ENCODE measurements at regions not wholly inside any gene's neighbourhood (a gene's known extent, or its start where the extent isn't known, plus 50 kb on each side); places are given as distances from the start of the nearest gene placed in this dataset.

DNA sequence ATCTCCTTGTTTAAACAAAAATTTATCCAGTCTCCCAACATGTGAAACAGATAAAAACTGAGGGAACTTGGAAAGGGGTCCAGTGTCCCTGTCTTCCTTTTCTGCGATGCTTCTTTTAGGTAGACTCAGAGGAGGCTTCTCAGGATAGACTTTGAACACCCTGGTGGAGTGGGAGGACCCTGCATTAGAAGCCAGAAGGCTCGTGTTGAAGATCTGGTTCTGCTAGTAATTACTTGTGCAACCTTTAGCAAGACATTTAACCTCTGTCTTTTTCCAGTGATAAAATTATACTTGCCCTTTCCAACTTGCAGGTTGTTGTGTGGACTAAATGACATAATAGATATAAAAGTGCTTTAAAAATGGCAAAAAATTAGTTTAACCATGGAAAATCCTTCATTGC lies 67.1 kb upstream of the PREP start:
- no peak for DNase-seq

DNA sequence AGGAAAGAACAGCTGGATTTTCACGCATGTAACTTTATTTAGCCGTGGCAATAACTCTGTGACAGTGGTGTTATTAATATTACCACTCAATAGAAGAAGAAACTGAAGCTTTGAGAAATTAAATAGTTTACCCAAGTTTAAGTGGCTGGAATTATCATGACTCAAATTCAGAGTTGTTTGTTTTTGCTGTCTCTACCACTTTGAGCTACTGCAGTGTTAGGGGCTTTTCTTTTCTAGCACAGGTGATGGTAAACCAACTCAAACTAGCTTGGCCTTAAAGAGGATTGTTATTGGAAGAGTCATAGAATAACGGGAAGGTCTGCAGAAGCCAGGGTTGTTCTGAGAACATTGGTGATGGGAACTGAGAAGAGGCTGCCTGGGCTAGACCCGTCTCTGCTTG lies 66.0 kb upstream of the PREP start:
- no peak for DNase-seq

DNA sequence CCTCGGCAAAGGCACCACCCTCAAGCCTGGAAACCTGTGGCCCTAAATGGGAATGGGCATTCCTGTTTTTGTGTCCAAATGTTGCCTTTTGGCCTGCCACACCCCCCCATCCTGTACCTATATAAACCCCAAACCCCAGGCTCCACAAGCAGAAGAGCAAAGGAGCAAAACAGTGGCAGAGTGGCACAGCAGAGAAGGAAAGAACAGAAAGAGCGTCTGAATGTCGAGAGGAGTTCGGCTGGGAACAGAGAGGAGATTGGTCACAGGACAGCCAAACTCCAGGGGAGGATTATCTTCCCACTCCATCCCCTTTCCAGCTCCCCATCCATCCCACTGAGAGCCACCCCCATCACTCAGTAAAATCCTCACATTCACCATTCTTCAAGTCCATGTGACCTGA lies 58.0 kb upstream of the PREP start:
- DNase-seq: no peak

DNA sequence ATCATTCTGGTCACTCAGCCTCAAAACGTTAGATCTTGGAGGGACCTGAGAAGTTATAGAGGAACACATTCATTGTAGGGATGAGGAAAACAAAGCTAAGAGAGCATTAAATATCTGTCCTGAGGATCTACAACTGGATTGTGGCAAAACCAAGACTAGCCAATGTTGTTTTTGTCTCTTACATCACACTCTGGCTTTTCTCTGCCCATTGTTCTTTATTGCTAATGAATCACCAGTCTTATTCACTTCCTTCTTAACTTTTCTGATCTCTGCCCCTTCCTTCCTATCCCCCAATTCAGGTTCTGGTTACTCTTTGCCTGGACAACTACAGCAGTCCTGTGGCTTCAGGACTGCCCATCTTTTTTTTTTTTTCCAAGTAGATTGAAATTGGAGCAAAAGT lies 57.0 kb upstream of the PREP start:
- DNase-seq: no peak

DNA sequence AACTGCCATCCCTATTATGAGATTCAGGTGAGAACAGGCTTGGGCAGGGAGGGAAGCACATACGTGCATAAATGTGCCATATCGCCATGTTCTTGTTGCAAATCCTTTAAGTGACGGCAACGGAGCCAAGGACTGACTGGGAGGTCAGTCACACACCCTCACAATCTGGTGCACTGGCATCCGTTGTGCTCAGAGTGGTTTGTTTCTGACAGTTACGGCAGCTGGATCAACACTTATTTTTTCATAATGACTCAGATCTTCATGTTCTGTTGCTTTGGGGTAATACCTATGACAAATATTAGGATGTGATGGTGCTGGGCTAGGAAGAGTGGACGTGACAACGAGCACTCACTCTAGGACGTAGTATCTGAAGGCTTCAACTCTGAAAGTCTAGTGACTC lies 56.2 kb upstream of the PREP start:
- peak; percentile 44 for DNase-seq

DNA sequence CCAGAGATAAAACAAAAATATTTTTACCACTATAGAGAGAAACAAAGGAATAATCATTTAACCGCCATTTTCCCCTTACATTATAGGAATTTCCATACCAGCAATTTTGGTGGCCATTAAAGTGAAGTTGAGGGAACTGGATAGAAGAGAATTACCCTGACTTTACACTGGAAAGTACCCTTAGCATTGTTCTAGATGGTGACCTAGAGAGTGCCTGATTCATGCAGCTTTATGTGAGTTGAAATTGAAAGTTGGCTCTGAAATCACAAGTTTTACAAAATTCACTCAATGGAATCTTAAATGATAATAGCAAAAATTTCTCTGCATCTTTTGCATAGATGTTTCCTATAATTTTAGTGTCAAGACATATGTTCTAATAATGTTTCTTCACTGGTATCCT lies 55.7 kb upstream of the PREP start:
- peak; percentile 32 for DNase-seq

DNA sequence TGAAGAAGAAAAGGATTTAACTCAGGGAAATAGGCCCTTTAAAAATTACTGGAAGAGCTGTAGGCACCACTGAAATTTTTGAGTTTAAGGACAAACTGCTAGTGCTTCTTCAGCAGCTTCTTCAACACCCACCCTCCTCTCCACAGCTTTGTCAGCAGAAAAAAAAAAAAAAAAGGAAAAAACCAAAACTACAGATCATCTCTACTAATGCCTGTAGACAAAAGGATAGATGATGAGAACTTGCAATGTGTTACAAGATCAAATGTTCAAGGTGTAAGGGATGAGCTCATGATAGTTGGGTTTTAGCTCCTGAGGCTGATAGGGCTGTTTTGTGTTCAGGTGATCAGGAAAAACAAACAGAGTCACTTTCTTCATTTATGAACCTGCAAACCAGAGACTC lies 55.2 kb upstream of the PREP start:
- DNase-seq: no peak

DNA sequence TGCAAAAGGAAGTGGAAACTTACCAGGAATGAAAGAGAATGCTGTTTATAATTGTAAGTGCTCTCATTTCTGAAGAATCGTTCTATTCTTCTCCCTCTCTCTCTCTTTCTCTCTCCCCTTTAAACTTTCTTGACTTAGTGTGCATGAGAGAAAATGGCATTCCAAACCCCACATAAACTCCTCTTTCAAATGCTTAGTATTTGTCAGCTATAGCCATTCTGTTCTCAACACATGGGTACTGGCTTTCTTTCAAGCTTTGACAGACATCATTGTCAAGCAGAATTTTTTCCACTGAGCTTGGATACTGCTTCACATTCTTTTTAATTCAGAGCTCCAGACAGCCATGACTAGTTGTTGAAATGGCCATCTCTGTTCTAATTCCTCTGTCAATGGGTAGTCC lies 51.1 kb upstream of the PREP start:
- no peak for DNase-seq

DNA sequence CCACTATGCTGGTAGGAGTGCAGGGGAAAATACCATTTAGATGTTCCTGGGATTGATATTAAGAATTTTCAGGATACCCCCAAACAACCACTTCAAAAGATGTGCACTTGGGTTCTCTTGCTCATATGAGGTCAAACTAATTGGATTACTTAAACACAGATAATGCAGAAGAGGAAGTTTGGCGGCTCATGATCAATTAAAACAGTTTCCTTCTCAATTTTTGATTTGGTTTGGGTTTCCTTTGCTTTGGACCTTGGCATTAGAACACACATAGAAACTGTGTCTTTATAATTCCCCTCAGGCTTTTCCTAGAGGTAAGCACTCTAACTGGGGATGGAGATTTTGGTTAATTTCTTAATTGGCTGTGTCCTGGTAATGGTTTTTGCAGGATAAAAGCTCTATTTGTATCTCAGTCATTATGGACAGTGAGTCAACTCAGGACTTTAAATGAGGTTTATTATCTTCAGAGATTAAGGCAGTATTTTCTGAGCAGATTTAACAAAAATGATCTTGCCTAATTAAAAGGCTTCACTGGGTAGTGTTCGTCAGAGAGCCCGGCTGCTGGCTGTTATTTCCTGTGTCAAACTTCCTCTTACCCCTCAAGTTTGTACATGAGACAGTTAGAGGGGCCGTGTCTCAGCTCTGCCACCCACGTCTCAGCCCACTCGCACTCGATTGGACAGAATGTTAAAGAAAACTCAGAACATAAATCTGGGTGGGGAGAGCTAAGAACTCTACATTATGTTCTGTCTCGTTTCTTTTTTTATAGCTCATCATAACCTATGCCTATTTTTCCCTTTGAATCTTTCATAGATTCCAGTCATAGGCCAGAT lies 50.3 kb upstream of the PREP start:
- peak; percentile 72 for DNase-seq
